ENCODE measurements at regions not wholly inside any gene's neighbourhood (a gene's known extent, or its start where the extent isn't known, plus 50 kb on each side); places are given as distances from the start of the nearest gene placed in this dataset.

DNA sequence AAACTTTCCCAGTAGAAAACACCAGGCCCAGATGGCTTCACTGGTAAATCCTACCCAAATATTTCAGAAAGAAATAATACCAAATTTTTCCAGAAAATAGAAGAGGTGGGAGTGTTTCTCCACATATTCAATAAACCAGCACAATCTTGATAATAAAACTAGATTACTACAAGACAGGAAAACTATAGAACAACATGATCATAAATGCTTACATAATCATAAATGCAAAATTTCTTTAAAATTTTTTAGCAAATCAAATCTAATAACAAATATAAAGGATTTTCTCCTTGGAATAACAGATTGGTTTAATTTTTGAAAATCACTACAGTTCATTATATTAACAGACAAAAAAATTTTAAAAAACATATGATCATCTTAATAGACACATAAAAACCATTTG lies 294.5 kb downstream of the BCL11B start:
- H2BK5ac ChIP-seq (ENCODE audit: low read depth, low read length, poor library complexity, severe bottlenecking) = no peak overlapping the region
- no TSS peak for BruUV-seq (replicated peaks)
- peaks cover 8% of the 10 kb centered on the region; the same call in 1 of the 2 replicates for H3K9me3 ChIP-seq (ENCODE audit: control insufficient read depth, insufficient read depth, low read length)
- in situ Hi-C loops (cut with MboI; ENCODE audit: low sequenced_read_pairs) = no loop called here
- no peak overlapping the region for H3K23ac ChIP-seq (ENCODE audit: low read depth, low read length)
- H4K5ac ChIP-seq (ENCODE audit: low read depth, low read length) = no peak overlapping the region
- no peak overlapping the region for H2AFZ ChIP-seq (replicated peaks; ENCODE audit: low read length, poor library complexity)
- no peaks in the 10 kb centered on the region for H3K36me3 ChIP-seq (ENCODE audit: control insufficient read depth, insufficient read depth, low read length)
- TF ChIP-seq RCOR1 (IDR thresholded peaks at IDR 0.05; ENCODE audit: insufficient replicate concordance, low read length) (no peak), MAFK (IDR thresholded peaks at IDR 0.05; ENCODE audit: low read depth, low read length) (peak; percentile 47; the same call in 1 of the 2 replicates)
- H2BK15ac ChIP-seq (ENCODE audit: low read depth, low read length) = no peak overlapping the region
- H3K4ac ChIP-seq (ENCODE audit: low read depth, low read length) = no peak overlapping the region
- no peak overlapping the region for H2BK20ac ChIP-seq (ENCODE audit: low read depth, low read length)
- intact Hi-C loops (cut with micrococcal nuclease) = loop anchor here (5.0 kb wide), 1 partner anchor 1460 kb away; no protein-coding TSS in a partner anchor
- POLR2A ChIA-PET (ENCODE audit: unreplicated experiment) = no interaction called here
- no peak overlapping the region for H3K4me3 ChIP-seq (ENCODE audit: insufficient read depth, low read depth, low read length)
- no peak for DNase-seq
- no peaks in the 10 kb centered on the region for H3K9me1 ChIP-seq (ENCODE audit: insufficient read depth, low read length)
- H4K20me1 ChIP-seq (ENCODE audit: insufficient read depth, low read length) = no peaks in the 10 kb centered on the region
- CTCF ChIA-PET = no interaction called here
- H2AK9ac ChIP-seq (replicated peaks; ENCODE audit: low read depth, low read length, poor library complexity) = no peak overlapping the region
- no peak overlapping the region for H3K9ac ChIP-seq (ENCODE audit: low read depth, low read length)
- H2AK5ac ChIP-seq (ENCODE audit: low read depth, low read length) = no peak overlapping the region
- H3K14ac ChIP-seq (replicated peaks; ENCODE audit: low read depth, low read length) = no peak overlapping the region
- no peak overlapping the region for H2BK120ac ChIP-seq (ENCODE audit: low read depth, low read length)
- ATAC-seq (ENCODE audit: low read depth) = no peak
- no peak overlapping the region for H3K56ac ChIP-seq (ENCODE audit: extremely low read depth, insufficient read depth, low read length)
- H3K79me1 ChIP-seq (ENCODE audit: low read depth in 1 of 2, low read length in 2 of 2) = no peaks in the 10 kb centered on the region
- H3K18ac ChIP-seq (ENCODE audit: low read depth, low read length) = no peak overlapping the region
- H3K27me3 ChIP-seq (ENCODE audit: control insufficient read depth, insufficient read depth, low read length) = no peaks in the 10 kb centered on the region
- H3K27ac ChIP-seq (ENCODE audit: insufficient read depth, low read length) = no peak overlapping the region
- no peak overlapping the region for H3K4me2 ChIP-seq (ENCODE audit: low read depth, low read length)
- H4K8ac ChIP-seq (ENCODE audit: low read depth in 2 of 2, low read length in 2 of 2) = no peak overlapping the region
- H3K4me1 ChIP-seq (ENCODE audit: control insufficient read depth, insufficient read depth, low read length) = no peaks in the 10 kb centered on the region
- H4K91ac ChIP-seq (ENCODE audit: insufficient read depth, low read depth, low read length) = no peak overlapping the region
- dilution Hi-C loops (cut with HindIII; ENCODE audit: low sequenced_read_pairs, unreplicated experiment) = no loop called here

Measured in IMR-90 (cell line).